Endothelial cell of umbilical vein (primary cell): ENCODE measurements at regions not wholly inside any gene's neighbourhood (a gene's known extent, or its start where the extent isn't known, plus 50 kb on each side); places are given as distances from the start of the nearest gene placed in this dataset.

Experiments
- BruUV-seq: library from RNA; stranded (reverse); fragments of 400-500 nt; replicated peaks from 2 replicates; lab custom pipeline; 2021; lab: Mats Ljungman, UMichigan
- CTCF ChIA-PET: fragments of 300-600, 350-600 bp; sonication (Branson Sonifier 250); formaldehyde crosslinking; loops from one replicate; lab custom pipeline; 2021; ENCODE audit warnings: antibody characterized with exemption, inconsistent platforms; lab: Charles Lee
- POLR2A ChIA-PET: fragments of 300-600, 350-600 bp; sonication (Branson Sonifier 250); formaldehyde crosslinking; loops from one replicate; lab custom pipeline; 2021; ENCODE audit warnings: antibody characterized with exemption, inconsistent platforms; lab: Charles Lee
- DNase-seq: peaks from one replicate; pipeline ENCODE4 v3.0.0-alpha.2; 2011; ENCODE audit warnings: low read depth, low spot score
- FAIRE-seq: peaks from 2 replicates; lab custom pipeline; 2011; peaks lifted over from hg19 to GRCh38; lab: Jason Lieb, UNC
- H2AFZ ChIP-seq: 2 replicates; pipeline ENCODE4 v1.6.0; 2012; ENCODE audit warnings: low read depth, low read length, control low read depth, inconsistent platforms
- H3K27ac ChIP-seq: 2 replicates; pipeline ENCODE4 v1.5.1; 2011; ENCODE audit warnings: low read depth, mild to moderate bottlenecking, control low read depth, low read length, moderate library complexity; ENCODE audit not compliant: insufficient read depth
- H3K27me3 ChIP-seq, 2 experiments: 2 replicates each; pipeline versions ENCODE4 v1.6.0 to v1.6.1; 2011; ENCODE audit warnings: low read length in 2 of 2, mixed read lengths in 1 of 2; ENCODE audit not compliant: control insufficient read depth in 2 of 2, insufficient read depth in 2 of 2
- H3K36me3 ChIP-seq, 2 experiments: 2 replicates in 1 of 2; 3 replicates in 1 of 2; pipeline ENCODE4 v1.5.1; 2011; ENCODE audit warnings: low read length in 2 of 2, mild to moderate bottlenecking in 1 of 2, moderate library complexity in 1 of 2; ENCODE audit not compliant: control insufficient read depth in 2 of 2, insufficient read depth in 2 of 2; ENCODE audit errors: extremely low read depth in 1 of 2
- H3K4me1 ChIP-seq: 3 replicates; pipeline ENCODE4 v1.5.1; 2011; ENCODE audit warnings: mild to moderate bottlenecking, low read length; ENCODE audit not compliant: control insufficient read depth, insufficient read depth; ENCODE audit errors: extremely low read depth
- H3K4me2 ChIP-seq: 2 replicates; pipeline ENCODE4 v1.6.1; 2011; ENCODE audit warnings: low read length, control low read depth, mixed read lengths; ENCODE audit not compliant: insufficient read depth
- H3K4me3 ChIP-seq, 3 experiments: fragments of 200-600 bp in 1 of 3; sonication (generic), shearing (Covaris generic) in 1 of 3; replicated peaks in 1 of 3; 2 replicates each; pipeline ENCODE4 v1.5.1; 2011 to 2016; ENCODE audit warnings: control low read depth in 3 of 3, low read length in 3 of 3, mild to moderate bottlenecking in 2 of 3, inconsistent platforms in 1 of 3, low read depth in 1 of 3, moderate library complexity in 1 of 3; ENCODE audit not compliant: insufficient read depth in 1 of 3
- H3K79me2 ChIP-seq: 2 replicates; pipeline ENCODE4 v1.6.0; 2012; ENCODE audit warnings: low read length, inconsistent platforms; ENCODE audit not compliant: control insufficient read depth, insufficient read depth
- H3K9ac ChIP-seq: replicated peaks from 2 replicates; pipeline ENCODE3; 2011; ENCODE audit warnings: low read length, control low read depth; ENCODE audit not compliant: insufficient read depth; ENCODE audit errors: extremely low read depth
- H3K9me1 ChIP-seq: replicated peaks from 3 replicates; pipeline ENCODE4 v1.6.0; 2011; ENCODE audit warnings: mild to moderate bottlenecking, low read length; ENCODE audit not compliant: control insufficient read depth, insufficient read depth; ENCODE audit errors: extremely low read depth
- H3K9me3 ChIP-seq: replicated peaks from 2 replicates; pipeline ENCODE4 v1.5.1; 2012; ENCODE audit warnings: low read length, inconsistent platforms; ENCODE audit not compliant: control insufficient read depth, insufficient read depth
- H4K20me1 ChIP-seq: replicated peaks from 2 replicates; pipeline ENCODE3; 2011; ENCODE audit warnings: mild to moderate bottlenecking, low read length; ENCODE audit not compliant: control insufficient read depth, insufficient read depth; ENCODE audit errors: extremely low read depth
- EZH2 ChIP-seq: IDR thresholded peaks from 2 replicates; pipeline ENCODE4 v1.6.1; 2012; ENCODE audit warnings: borderline replicate concordance, low read depth, mild to moderate bottlenecking, moderate library complexity, low read length, inconsistent platforms; ENCODE audit not compliant: severe bottlenecking
- FOS ChIP-seq: IDR thresholded peaks from 2 replicates; pipeline ENCODE4 v1.6.1; 2011; ENCODE audit warnings: mild to moderate bottlenecking, low read length, moderate library complexity, borderline replicate concordance; ENCODE audit not compliant: insufficient read depth
- GATA2 ChIP-seq: IDR thresholded peaks from 2 replicates; pipeline ENCODE4 v1.7.0; 2011; ENCODE audit warnings: low read depth, mild to moderate bottlenecking, moderate library complexity, mixed read lengths, low read length; ENCODE audit not compliant: insufficient read length, insufficient read depth
- JUN ChIP-seq: IDR thresholded peaks from 2 replicates; pipeline ENCODE4 v1.6.1; 2011; ENCODE audit warnings: borderline replicate concordance, low read depth; ENCODE audit not compliant: insufficient read length, insufficient read depth
- MYC ChIP-seq: IDR thresholded peaks from one replicate; pipeline ENCODE4 v1.6.1; 2011; ENCODE audit warnings: mild to moderate bottlenecking, low read depth, low read length
- POLR2A ChIP-seq: IDR thresholded peaks from 2 replicates; pipeline ENCODE4 v1.6.1; 2012; ENCODE audit warnings: low read depth, mild to moderate bottlenecking, control low read depth, low read length
- POLR2AphosphoS5 ChIP-seq: IDR thresholded peaks from 2 replicates; pipeline ENCODE4 v1.6.1; 2012; ENCODE audit warnings: low read depth, mild to moderate bottlenecking, control low read depth, low read length, moderate library complexity; ENCODE audit not compliant: insufficient read depth
- dilution Hi-C: fragments of 300-500 bp; cut with MboI; formaldehyde crosslinking; loops from one replicate; pipeline ENCODE4 v1.15.0; 2019; ENCODE audit warnings: low sequenced_read_pairs; ENCODE audit not compliant: extremely low pct_ligation_motif_present
- intact Hi-C: fragments of 100-400 bp; cut with micrococcal nuclease; formaldehyde crosslinking; loops from one replicate; pipeline ENCODE4 v1.10.0; 2022
- TF ChIP-seq, protein P1 (sequence below), 2 donors: IDR thresholded peaks; 1 replicate in 1 of 2; 2 replicates in 1 of 2; pipeline ENCODE4 v1.5.1; 2011; ENCODE audit warnings: low read length in 2 of 2, mild to moderate bottlenecking in 2 of 2, moderate library complexity in 2 of 2, control low read depth in 1 of 2, inconsistent platforms in 1 of 2, low read depth in 1 of 2; ENCODE audit not compliant: insufficient read depth in 1 of 2; ENCODE audit errors: extremely low read depth in 1 of 2
- TF ChIP-seq, protein P2 (sequence below): IDR thresholded peaks from 2 replicates; pipeline ENCODE4 v1.6.1; 2011; ENCODE audit not compliant: insufficient read depth, insufficient read length

DNA sequence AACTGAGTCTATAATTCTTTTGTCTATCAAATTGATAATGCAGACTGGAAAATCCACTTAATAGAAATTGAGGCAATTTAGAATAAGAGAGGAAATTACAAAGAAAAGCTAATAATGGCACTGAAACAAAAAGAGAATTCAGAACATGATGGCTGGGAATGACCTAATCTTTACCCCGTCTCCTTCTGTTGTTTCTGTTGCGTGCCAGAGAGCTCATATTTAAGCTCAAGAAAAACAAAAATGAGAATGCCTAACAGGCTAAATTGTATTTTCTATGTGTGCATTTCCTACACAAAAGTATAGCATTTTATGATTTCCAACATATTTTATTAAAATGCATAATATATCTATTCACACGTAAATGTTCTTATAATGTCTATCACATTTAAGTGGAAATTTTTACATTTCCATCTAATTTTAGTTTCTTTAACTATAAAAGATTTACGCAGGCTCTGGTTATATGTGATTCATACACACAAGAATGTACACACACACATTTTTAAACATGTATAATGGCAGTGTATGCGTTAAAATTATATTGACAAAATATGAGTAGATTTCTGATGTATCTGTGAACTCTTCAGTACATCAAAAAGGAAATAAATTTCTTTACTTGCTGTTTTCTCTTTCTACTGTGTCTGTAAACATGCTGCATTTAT lies 432.3 kb downstream of the SLITRK6 start:
- intact Hi-C loops (no loop called here), dilution Hi-C loops (no loop called here)
- Histone ChIP-seq H3K27ac (no peak overlapping the region), H3K79me2 (no peaks in the 10 kb centered on the region), H4K20me1 (no peaks in the 10 kb centered on the region), H3K4me1 (no peaks in the 10 kb centered on the region), H3K9me1 (no peaks in the 10 kb centered on the region), H2AFZ (no peak overlapping the region), H3K9me3 (no peaks in the 10 kb centered on the region), H3K27me3 (no peaks in the 10 kb centered on the region), H3K36me3 (no peaks in the 10 kb centered on the region), H3K9ac (no peak overlapping the region), H3K4me2 (no peak overlapping the region), H3K4me3 (no peak overlapping the region)
- no peak for DNase-seq
- POLR2A ChIA-PET = no interaction called here
- BruUV-seq = no TSS peak
- CTCF ChIA-PET = no interaction called here
- no peak for TF ChIP-seq POLR2A
- no peak for TF ChIP-seq POLR2AphosphoS5
- TF ChIP-seq, protein P1, sequence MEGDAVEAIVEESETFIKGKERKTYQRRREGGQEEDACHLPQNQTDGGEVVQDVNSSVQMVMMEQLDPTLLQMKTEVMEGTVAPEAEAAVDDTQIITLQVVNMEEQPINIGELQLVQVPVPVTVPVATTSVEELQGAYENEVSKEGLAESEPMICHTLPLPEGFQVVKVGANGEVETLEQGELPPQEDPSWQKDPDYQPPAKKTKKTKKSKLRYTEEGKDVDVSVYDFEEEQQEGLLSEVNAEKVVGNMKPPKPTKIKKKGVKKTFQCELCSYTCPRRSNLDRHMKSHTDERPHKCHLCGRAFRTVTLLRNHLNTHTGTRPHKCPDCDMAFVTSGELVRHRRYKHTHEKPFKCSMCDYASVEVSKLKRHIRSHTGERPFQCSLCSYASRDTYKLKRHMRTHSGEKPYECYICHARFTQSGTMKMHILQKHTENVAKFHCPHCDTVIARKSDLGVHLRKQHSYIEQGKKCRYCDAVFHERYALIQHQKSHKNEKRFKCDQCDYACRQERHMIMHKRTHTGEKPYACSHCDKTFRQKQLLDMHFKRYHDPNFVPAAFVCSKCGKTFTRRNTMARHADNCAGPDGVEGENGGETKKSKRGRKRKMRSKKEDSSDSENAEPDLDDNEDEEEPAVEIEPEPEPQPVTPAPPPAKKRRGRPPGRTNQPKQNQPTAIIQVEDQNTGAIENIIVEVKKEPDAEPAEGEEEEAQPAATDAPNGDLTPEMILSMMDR (IDR thresholded peaks at IDR 0.05; ENCODE audit: extremely low read depth in 1 of 2, insufficient read depth in 1 of 2, low read depth in 1 of 2, low read length in 2 of 2) = no peak
- TF ChIP-seq, protein P2, sequence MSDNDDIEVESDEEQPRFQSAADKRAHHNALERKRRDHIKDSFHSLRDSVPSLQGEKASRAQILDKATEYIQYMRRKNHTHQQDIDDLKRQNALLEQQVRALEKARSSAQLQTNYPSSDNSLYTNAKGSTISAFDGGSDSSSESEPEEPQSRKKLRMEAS = no peak
- TF ChIP-seq EZH2 = no peak
- no peak for TF ChIP-seq MYC
- TF ChIP-seq FOS = no peak
- no peak for TF ChIP-seq JUN
- no peak for TF ChIP-seq GATA2
- no peak for FAIRE-seq
